NCI-H748 treated with DMSO at 0.1 percent for 48 hours (cell line): ENCODE measurements at regions not wholly inside any gene's neighbourhood (a gene's known extent, or its start where the extent isn't known, plus 50 kb on each side); places are given as distances from the start of the nearest gene placed in this dataset.
"Not testable (repeated sequence)": the region's sequence is repeated elsewhere in the genome, so short reads cannot be mapped to it uniquely, and the experiment has no call there.

Source experiments
- DNase-seq: peaks from one replicate; lab custom pipeline; 2025; lab: John Stamatoyannopoulos, UW

DNA sequence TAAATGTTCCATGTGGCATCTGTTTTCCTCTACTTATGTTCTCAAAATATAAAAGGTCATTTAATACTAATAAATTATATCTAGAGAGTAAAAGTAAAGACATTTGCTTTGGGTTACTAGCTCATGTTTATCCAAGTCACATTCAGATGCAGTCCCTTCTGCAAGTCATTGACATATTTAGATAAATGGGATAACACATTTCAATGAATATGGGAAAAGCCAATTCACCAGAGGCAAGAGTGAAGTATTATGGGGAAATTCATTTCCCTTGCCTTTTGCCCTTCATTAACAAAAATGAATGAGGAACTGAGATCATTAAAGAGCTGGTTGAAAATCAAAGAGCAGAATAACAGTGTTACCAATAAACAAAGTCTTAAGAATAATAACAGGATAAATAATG, 306.2 kb upstream of the FSTL5 start:
- no peak for DNase-seq

DNA sequence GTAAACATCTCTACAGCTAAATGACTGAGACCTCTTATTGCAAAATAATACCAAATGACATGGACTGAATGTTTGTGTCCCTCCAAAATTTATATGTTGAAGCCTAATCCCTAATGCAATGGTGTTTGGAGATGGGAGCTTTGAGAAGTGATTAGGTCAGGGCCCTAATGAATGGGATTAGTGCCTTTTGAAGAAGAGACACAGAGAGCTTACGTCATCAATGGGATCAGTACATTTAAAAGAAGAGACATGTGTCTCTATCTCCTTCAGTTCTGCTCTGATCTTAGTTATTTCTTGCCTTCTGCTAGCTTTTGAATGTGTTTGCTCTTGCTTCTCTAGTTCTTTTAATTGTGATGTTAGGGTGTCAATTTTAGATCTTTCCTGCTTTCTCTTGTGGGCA, 301.6 kb upstream of the FSTL5 start:
- DNase-seq: not testable (repeated sequence)

DNA sequence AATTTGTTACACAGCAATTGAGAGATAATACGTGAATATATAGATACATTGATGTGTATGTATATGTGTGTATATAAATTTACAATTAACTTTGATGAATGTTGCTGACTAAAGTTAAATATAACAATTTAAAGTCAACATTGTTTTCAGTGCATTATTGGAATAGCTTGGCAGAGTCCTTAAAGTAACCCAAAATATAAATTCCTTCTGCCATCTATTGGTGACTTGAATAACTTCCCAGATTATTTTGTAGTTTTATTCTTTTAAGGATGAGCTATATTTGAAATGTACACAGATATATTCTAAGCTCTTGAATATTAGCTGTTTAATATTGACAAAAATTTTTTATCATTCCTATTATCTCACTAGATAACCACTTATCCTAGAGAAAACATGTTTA, 298.2 kb upstream of the FSTL5 start:
- peak; percentile 24 for DNase-seq

DNA sequence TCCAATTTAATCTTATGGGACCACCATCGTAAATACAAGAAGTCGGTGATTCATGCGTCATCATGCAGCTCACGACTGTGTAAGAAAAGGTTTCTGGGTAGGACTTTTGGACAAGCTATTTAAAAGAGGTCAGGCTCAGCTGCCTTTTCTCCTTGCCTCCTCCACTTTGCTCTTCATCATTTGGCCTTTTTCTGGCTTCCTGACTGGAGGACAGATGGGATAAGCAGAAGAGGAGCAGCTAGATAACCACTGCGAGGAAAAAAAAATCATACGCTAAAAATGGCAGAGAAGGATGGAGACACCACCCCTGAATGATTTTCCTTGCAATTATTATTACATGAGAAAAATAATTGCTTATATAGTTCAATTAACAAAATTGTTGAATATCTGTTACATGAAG, 294.3 kb upstream of the FSTL5 start:
- DNase-seq: no peak

DNA sequence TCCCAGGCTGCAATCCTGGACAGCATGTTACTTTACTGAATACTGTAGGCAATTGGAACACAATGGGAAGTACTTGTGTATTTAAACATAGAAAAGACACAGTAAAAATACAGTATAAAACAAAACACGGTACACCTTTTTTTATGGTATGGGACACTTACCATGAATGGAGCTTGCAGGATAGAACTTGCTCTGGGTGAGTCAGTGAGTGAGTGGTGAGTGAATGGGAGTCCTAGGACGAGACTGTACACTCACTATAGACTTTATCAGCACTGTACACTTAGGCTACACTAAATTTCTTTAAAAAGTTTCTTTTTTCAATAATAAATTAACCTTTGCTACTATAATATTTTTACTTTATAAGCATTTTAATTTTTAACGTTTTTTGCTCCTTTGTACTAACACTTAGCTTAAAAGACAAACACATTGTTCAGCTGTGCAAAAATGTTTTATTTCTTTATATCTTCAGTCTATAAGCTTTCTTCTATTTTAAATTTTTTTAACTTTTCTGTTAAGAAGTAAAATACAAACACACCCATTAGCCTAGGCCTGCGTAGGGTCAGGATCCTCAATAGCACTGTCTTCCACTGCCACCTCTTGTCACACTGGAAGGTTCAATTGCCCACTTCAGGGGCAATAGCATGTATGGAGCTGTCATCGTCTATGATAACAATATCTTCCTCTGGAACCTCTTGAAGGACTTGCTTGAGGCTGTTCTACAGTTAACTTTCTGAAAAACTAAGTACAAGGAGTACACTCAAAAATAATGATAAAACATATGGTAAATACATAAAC, 293.5 kb upstream of the FSTL5 start:
- DNase-seq: no peak

DNA sequence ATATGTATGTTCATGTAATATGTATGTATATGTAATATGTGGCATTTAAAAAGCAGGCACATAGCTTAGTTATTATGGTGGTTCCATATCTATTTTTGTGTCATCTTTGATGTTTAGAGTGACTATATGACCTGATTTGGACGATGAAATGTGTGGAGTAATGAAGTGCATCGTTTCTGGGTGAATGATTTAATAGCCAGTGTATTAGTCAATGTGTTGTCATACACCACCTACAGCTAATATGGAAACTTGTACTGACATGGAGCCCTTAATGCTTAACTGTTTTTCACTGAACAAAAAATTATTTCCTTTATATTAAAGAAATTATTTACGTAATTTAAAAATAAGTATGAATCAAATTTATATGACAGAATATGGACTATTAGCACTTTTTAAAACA, 292.3 kb upstream of the FSTL5 start:
- no peak for DNase-seq

DNA sequence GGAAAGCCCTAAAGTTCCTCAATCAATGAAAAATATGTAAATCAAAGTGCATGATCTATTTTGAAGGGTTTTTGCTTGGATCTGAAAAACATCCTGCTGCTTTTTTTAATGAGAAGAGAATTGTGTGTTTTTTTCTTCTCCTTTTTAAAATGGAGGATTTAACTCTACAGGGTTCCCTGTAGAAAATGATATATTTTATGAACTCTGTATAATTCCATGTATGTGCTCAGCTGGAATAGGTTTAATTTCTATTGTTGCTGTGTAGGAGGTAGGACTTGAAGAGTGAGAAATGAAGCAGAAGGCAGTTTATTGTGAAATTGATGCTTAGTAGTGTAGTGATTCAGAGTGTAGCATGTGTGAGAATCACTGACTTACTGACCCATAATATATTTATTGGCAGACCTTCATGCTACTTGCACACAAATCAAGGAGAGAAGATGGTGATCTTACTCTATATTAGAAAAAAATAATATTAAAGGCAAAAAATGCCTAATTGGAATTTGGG, 286.8 kb upstream of the FSTL5 start:
- DNase-seq: no peak

DNA sequence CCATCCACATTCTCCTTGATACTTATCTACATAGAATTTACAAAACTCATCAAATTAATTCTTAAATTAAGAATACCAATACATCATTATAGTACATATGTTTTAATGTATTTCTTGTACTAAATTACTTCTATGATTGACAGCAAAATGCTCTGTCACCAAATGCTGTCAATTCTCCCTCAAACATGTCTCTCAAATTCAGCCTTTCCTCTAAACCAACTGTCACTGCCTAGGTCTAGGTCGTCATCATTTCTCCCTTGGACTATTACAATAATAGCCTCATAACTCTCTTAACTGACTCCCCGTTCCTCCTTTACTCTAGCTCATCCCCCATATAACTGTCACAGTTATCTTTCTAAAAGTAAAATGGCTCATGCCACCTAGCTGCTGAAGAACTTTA, 279.7 kb upstream of the FSTL5 start:
- DNase-seq: no peak

DNA sequence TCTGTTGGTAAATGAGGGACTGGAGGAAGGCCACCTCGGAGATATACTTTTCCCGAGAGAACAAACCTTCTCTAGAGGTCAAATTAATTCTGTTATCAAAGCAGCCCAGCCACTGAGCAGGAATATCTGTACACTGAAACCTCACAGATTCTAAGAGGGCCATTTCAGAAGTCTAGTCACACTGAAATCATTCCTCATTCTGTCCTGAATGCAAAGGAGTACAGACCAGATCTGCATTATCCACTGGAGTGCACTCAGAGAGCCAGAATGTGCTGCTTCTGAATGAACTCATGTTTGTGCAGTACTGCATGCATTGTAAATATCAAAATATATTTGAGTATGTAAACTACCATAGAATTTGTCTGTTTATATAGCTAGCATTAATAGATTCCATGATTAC, 278.3 kb upstream of the FSTL5 start:
- DNase-seq: no peak

DNA sequence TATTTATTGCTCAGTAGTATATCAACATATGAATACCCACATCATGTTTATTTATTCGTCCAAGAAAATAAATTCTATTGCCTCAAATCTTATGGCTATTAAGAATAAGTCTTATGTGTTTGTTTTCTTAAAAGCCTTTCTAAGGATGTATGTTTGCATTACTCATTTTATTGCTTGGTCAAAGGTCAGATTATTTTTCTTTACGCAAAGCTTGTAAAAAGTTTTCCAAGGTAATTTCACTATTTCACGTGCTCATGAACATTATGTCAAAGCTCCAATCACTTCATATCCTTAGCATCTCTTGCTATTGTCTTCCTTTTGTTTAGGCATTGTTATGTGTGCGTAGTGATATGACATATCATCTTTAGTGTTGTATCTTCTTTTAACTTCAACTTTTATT, 258.5 kb upstream of the FSTL5 start:
- no peak for DNase-seq

DNA sequence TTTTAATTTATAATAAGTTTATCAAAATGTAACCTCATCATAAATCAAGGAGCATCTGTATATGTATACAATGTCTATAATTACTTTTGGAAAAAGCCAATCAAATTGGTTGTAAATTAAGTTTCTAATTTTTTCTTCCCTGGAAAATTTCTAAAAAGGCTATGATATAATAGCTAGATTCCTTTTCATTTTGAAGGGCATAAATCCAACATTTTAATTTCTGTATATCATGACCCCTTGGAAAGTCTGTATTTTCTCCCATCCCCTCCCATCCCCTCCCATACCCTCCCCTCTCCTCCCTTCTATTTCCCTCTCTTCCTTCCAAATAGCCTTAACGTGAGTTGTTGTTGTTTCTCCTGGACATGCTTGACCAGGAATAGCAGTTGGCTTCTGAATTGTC, 247.1 kb upstream of the FSTL5 start:
- DNase-seq: no peak

DNA sequence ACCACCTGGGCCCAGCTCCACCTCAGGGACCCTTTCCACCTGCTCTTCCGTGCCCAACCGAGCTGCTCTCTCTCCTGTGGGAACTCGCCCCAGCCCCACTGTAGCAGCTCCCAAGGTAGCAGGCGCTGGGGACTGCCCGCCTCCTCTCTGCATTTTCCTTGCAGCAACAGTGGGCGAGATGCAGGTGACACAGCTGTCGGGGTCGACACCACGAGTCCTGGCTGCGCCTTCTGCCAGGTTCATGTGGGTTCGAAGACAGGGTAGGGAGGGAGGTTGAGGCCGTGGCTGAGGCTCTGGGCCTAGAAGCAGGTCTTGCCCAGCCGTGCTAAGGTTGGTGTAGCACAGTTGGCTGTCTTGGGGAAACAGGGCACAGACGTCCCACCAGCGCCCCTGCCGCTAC, 245.2 kb upstream of the FSTL5 start:
- DNase-seq: no peak

DNA sequence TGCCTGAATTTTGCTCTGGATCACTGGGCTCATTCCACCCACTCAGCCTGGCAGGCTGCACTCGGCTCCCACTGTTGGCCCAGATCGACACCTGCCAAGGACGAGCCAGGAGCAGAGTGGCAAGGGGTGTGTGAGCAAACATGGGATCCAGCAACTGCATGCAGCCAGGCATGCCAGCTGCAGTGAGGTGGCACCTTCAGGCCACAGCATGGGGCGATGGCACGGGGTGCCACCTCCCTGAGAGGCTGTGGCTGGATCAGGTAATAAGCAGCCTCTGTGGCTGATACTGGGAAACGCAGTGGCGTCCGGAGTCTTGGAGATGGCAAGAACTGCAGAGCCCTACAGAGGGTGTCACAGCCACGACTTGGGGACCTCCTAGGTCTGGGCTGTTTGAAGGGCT, 244.5 kb upstream of the FSTL5 start:
- DNase-seq: no peak

DNA sequence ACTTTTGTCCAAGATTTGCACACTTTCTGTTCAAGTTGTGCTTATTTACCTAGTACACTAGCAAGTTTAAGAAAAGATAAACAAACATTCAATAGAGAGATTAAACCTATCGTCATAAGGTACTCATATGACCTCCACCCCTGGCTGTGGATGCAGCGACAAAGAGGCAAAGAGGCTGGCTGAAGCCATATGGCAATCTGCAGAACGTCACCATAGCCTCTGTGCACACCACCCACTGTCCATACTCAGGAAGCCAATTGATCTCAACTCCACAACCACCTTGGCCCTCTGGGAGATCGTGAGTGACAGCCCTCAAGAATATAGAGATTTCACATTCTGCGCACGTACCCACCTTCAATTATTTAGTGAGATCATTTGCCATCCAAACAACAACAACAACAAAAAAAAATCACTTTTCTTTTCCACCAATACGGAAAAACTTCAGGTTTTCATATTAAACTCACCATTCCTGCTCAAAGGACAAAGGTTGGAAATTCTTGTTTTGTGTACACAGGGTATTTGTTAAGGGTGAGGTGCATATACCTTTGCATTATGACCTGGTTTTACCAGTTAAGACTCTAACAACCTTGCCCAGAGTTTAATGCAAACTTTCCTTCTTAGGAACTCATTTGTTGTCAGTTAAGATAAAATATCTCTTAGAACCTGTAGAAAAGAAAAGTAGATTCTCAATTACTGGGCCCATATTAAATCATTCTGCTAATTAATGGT, 243.0 kb upstream of the FSTL5 start:
- no peak for DNase-seq

DNA sequence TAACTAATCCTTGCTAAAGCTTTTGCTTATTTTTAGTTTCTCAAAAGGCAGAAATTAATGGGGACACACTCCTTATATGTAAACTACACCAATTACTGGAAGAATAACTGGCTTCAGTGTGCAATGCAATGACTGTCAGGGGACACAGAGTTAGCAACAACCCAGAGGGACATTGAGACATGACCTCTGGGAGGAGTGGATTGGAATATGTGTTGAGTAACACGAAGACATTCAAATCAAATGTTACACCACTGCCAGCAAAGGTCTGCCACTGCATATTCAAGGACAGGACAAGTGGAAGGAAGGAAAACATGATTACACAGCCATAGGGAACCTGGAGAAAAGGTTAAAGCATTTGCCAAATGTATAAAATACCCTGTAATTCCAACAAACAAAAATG, 240.1 kb upstream of the FSTL5 start:
- DNase-seq: no peak

DNA sequence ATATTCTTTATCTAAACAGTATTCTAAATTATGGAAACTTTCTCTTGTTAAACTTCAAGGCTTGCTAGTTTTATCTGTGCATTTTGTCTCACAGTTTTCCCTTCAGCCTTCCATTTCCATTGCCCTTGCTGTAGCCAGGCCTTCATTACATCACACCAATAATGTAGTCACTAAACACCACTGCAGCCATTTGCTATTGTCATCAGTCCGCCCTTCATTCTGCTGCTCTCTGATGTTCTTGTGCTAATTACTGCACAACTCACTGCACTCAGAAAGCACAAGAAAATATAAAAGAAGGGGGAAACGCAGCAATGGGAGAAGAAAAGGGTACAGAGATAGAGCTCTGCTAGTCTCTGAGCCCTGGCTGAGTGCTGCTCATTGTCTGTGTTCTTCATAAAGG, 239.6 kb upstream of the FSTL5 start:
- no peak for DNase-seq

DNA sequence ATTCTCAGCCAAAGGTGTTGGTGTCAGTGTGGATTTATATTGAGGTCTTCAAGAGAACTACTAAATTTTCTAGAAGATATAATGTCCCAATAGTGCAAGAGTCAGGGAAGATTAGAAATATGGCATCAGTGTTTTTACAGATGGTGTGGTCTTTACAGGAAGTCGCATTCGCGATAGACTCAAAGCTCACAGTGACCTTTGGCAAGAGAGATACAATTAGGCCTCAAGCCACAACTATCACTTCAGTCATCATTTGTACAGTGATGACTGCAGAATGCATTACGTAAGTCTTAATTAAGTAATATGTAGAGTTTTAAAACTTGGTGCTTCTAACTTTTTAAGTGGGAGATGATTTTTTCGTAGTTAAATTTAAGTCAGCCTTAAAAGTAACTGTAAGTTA, 237.2 kb upstream of the FSTL5 start:
- DNase-seq: no peak

DNA sequence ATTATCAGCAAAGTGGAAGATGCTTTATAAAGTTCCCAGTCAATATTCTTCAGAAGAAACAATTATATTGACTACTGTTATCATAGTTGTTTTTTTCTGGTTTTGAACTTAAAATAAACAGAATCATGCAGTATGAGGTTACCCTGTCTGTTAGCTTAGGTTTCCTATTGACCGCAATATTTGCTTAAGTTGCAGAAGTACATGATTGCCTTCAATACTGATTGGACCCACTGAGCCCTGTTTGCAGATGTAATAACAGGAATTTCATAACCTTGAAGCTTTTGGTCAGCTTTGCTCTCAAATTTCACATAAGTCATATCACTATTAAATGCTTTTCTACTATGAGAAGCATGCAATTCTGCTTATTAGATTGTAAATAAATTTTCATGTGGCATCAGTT, 229.1 kb upstream of the FSTL5 start:
- DNase-seq: no peak

DNA sequence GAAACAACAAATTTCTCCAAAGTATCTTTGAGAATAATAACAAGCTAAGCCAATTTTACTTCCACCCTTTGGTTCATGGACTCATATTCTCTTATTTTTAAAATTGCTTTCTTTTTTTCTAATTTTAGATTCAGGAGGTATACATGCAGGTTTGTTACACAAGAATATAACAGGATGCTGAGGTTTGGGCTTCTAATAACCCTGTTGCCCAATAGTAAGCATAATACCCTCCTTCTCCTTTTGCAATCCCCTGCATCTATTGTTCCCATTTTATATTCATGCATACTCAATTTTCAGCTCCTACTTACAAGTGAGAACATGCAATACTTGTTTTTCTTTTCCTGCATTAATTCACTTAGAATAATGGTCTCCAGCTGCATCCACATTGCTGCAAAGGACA, 202.3 kb upstream of the FSTL5 start:
- DNase-seq: no peak

DNA sequence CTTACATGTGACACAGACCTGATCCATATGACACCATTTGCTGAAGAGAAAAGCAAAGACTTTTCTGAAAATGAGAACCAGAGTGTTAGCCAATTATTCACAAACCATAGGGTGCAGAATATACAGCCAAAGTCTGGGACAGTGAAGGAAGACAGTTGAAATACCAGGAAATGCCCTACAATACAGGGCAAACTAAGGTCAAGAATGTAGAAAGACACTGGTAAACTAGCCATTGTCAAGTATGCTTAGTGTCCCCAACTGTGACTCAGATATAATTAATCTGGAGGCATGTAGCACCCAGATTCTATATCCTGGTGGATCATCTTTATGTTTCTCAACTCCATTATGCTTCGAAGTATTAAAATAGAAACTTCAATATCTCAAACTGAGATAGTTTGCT, 200.9 kb upstream of the FSTL5 start:
- DNase-seq: no peak

DNA sequence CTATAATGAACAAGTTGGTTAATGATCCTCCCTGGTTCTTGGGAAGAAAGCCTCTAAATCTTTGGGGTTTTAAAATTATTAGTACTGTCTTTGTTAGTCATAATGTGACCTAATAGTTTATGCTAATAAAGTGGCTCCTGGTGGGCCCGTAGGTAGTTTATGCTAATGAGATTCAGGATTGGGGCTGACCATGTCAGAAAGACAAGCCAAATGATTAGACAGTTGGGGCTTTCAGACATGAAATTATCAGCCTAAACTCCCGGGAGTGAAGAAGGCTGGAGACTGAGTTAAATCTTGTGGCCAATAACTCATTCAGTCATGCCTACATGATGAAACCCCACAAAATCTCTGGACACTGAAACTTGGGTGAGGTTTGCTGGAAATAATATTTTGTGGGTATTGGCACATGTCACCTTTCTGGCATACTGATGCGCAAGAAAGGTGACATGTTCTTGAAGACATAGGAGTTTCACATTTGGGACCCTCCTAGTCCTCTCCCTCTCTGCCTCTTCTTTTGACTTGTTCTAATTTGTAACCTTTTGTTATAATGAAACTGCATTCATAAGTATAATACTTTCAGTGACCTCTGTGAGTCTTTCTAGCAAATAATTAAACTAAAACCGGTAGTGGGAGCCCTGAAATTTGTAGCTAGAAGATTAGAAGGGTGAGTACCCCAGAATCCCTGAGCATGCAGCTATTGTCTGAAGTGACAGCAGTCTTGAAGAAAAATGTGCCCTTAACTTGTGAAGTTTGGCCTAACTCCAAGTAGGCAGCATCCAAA, 196.8 kb upstream of the FSTL5 start:
- no peak for DNase-seq

DNA sequence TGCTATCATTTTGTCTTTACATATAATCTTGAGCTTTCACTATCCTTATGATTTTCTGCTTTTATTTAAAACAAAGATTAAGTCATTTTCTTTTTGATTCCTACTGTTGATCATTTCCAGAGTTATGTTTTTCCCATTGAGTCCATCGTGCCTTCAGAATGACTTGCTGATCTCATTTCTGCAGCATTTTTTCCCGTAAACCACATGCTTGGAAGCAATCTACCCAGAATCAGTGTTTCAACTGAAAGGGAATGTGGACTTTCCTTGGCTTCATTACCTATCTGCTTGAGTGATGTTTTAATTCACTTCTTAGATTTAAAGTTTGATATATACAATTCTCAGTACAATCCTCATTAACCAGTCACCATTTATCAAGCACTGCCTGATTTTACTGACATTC, 192.4 kb upstream of the FSTL5 start:
- no peak for DNase-seq

DNA sequence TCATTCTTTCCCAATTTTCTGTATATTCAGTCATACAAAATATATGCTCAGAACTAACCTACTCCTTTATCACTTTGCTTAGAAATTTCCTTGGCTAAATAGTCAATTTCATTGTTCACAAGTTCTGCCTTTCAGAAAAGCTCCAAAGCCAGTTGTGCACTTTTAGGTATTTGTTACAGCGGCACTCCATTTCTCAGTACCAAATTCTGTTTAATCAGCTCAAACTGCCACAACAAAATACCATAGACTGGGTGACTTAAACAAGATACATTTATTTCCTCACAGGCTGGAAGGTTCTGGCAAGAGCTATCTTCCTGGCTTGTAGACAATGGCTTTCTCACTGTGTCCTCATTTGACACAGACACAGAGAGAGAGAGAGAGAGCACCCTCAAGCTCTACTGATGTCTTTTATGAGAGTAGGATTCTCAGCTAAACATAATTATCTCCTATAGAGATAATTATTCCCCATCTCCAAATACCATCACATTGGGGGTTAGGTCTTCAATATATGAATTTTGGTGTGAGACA, 188.8 kb upstream of the FSTL5 start:
- DNase-seq: no peak
